ENCODE measurements at regions not wholly inside any gene's neighbourhood (a gene's known extent, or its start where the extent isn't known, plus 50 kb on each side); places are given as distances from the start of the nearest gene placed in this dataset.

DNA sequence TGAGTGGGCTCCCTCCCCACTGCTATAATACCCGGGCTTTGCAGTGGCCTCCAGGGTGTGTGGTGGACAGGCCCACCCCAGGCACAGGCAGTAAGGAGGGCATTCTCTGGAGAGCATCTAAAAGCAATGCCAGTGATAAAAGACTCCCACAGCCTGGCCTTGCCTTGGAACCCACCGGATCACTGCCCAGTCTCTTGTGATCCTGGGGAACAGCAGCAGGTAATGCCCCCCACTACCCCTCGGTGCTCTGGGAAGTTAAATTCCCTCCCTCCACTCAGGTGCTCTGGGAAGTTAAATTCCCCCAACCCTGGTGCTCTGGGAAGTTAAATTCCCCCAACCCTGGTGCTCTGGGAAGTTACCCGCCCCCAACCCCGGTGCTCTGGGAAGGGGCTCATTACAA lies 565.2 kb downstream of the TCERG1L start:
- no peak for DNase-seq
- ATAC-seq = no peak

- ATAC-seq = no peak
- DNase-seq = no peak
Observed at GRCh38 chr10:130747356-130747755, 564.2 kb downstream of the TCERG1L start.

DNA sequence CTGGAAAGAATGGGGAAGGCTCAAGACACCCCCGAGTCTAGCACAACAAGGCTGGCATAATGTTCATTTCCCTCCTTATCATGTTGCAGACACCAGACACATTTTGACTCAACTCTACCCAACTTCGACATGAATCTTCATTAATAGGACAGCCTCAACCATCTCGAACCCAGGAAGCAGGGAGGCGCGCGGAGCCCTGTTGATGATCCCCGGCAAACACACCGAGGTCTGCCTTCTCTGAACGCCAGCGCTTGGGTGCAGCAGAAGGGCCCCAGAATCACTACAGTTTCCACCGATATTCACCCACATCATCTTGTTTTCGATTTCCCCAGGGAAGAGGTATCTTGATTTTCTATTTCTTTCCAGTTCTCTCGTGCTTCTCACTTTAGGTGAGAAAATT lies 563.6 kb downstream of the TCERG1L start:
- DNase-seq (no peak), ATAC-seq (no peak)

GRCh38 chr10:130748409-130749057 lies 563.0 kb downstream of the TCERG1L start:
- DNase-seq (no peak), ATAC-seq (no peak)

- ATAC-seq (no peak), DNase-seq (no peak)
Observed at GRCh38 chr10:130749911-130750310, 561.6 kb downstream of the TCERG1L start.

DNA sequence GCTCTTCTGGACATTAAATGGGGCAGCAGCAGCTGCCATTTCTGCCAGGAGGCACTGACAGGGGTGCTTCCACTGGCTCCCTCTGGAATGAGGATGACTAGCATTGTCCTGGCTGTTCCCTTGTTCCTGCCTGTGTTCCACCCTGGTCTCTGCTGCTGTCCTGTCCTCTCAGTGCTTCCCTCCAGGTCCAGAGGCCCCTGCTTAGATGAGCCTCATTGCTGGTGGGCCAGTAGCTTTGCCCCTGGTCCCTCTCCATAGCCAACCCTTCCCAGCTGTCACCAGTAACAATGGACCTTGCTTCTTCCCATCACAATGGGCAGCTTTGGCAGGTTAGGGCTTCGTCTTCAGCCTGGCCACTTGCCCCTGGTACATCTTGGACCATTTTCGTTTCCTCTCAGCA lies 561.1 kb downstream of the TCERG1L start:
- DNase-seq (no peak), ATAC-seq (no peak)

- ATAC-seq (no peak), DNase-seq (no peak)
Observed at GRCh38 chr10:130751106-130751840, 560.2 kb downstream of the TCERG1L start.

GRCh38 chr10:130751851-130752250 lies 559.7 kb downstream of the TCERG1L start:
- DNase-seq (no peak), ATAC-seq (no peak)

DNA sequence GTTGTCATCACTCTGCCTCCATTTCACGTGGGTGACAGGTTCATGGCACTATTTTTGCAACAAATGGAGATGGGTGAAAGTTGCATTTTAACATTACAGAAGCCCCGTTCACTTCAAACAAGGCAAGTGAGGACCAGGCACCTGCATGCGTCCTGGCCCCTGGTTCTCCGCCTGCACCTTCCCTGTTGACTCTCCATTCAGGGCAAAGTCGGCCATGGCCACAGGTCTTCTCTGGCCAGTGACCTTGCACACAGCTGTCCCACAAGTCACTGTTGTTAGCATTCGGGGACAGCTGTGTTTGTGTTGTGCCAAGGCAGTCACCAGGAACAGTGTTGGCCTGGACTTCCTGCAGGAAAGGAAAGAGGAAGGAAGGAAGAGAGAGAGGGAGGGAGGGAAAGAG lies 554.9 kb downstream of the TCERG1L start:
- no peak for DNase-seq
- ATAC-seq = no peak

GRCh38 chr10:130757271-130757670 lies 554.2 kb downstream of the TCERG1L start:
- DNase-seq = no peak
- no peak for ATAC-seq

DNA sequence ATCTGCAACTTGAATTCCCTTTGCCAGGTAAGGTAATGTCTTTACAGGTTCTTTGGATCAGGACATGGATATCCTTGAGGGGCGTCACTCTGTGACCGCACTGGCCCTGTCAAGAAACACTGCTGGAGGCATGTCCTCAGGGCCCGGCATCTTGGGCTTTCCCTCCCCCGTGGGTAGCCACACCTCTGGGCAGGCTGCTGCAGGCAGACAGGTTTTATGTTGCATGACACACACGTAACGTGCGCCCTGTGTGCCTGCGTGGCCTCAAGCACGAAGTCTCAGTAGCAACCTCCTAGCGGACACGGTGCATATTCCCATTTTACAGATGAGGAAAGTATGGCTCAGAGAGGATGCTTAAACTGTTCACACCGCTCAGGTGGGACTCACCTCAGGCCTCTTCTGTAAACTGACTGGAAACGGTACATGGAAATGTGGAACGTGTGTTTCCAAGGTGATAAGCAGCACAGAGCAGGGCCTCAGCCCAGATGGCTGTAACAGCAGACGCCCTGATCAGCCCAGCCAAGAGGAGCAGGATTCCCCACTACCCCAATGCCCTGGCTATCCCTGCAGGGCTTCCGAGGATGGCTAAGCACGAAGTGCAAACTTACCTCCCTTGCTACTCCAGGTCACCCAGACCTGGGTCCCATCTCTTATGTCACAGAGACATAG lies 553.6 kb downstream of the TCERG1L start:
- DNase-seq = no peak
- ATAC-seq = no peak

DNA sequence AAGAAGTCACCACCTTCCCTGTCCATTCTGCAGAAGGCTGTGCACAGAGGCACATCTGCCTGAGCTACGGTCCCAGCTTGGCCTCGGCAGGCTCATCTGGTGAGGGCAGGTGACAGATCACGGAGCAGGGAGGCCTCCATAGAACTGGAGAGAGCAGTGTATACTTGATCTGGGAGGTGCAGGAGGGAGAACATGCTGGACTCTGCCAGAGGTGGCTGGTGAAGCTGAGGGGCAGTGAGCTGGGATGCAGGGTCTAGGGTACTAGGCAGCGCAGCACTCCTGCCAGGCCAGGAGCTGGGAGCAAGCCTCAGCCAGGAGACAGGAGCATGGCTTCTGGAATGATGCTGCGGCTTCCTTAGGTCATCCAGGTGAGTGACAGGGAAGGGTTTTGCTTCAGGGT lies 553.0 kb downstream of the TCERG1L start:
- DNase-seq = no peak
- ATAC-seq = no peak

GRCh38 chr10:130761032-130761575 lies 550.4 kb downstream of the TCERG1L start:
- no peak for ATAC-seq
- DNase-seq = no peak

- no peak for ATAC-seq
- DNase-seq = no peak
Observed at GRCh38 chr10:130761788-130762301, 549.7 kb downstream of the TCERG1L start.

- ATAC-seq = no peak
Observed at GRCh38 chr10:130762491-130762890, 549.0 kb downstream of the TCERG1L start.

GRCh38 chr10:130763071-130763470 lies 548.5 kb downstream of the TCERG1L start:
- ATAC-seq (no peak), DNase-seq (no peak)

More at GRCh38 chr10:130762491-130762890, 549.0 kb downstream of the TCERG1L start:
- DNase-seq = no peak

DNA sequence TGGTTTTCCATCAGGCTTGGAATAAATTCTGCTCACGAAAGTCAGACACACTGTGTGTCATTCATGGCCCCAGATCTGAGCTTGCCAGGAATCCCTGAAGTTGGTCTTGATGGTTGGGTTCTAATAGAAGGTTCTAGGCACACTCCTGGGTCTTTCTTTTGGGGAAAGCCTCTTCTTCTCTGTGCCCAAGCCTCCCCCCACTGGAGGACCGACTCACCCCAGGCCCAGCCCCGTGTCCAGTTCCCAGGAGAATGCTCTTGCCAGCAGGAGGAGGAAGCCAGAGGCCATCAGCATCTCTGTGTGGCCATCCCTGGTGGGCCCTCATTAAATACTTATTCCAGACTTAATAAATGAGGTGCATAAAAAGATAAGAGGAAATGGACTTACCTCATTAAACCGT lies 548.0 kb downstream of the TCERG1L start:
- no peak for DNase-seq
- no peak for ATAC-seq

- DNase-seq (no peak), ATAC-seq (no peak)
Observed at GRCh38 chr10:130764651-130765050, 546.9 kb downstream of the TCERG1L start.

DNA sequence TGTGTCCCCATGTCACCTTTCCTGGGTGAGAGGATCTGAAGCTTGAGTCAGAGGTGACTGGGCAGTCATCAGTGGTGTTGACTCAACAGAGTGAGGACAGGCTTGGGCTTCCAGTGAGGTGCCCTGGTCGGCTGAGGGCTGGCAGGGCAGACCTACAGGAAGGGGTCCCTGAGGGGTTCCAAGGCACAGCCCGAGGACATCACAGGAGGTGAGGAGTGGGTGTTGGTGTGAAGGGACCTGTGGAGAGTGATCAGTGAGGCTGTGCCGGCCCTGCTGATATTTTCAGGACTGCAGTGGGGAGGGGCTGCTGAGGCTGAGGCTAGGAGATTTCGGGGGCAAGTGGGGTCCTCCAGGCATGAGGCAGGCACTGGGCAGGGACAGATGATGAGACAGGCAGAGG lies 545.5 kb downstream of the TCERG1L start:
- DNase-seq (no peak), ATAC-seq (no peak)

- ATAC-seq (no peak), DNase-seq (no peak)
Observed at GRCh38 chr10:130767116-130767730, 544.3 kb downstream of the TCERG1L start.

DNA sequence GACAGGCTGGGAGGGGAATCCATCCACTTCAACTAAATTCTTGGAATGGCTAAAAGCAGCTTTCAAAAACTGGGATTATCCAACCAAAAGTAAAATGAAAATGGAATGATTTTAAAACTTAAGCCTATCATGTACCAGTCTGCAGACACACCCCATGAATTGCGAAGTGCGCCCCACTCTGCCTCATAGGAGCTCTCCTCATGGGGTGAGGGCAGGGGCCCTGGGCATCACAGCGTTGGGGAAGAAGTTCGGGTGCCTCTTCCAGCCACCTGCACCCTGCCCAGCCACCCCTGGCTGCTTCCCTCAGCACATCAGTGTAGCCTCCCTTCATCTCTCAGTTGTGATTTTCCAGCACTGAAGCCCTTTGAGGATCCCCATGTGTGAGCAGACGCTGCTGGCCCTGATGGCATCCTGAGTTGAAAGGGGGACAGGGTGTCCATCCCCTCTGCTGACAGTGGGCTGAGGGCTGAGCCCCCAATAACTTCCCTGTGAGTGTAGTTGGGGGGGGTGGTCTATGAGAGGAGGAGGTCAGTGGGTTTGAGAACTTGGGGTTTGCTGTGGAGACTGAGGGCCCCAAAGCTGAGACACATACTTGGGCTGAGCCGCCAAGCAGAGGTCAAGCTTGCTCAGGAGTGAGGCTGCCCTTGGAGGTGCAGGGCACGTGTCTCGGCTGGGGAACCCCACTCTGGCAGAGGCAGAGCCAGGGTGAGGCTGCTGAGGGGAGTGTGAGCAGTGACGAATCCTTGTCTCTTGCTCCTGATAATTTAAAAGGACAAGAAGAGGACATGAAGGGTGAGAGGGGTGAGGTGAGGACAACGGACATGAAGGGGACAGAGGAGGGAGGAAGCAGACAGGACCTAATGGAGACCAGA lies 542.1 kb downstream of the TCERG1L start:
- ATAC-seq (no peak), DNase-seq (no peak)

Measured in stimulated activated naive CD8-positive, alpha-beta T cell treated with anti-CD3 and anti-CD28 coated beads, Interleukin-15, Interleukin-2, amounts not matched to agents 100 U/mL and 50 U/mL, for 24 hours (primary cell).